HCT116 (cell line): ENCODE measurements at regions not wholly inside any gene's neighbourhood (a gene's known extent, or its start where the extent isn't known, plus 50 kb on each side); places are given as distances from the start of the nearest gene placed in this dataset.

Source experiments
- ATAC-seq: fragments of 200-7000 bp; cut with Tn5 transposase; 2 replicates; pipeline ENCODE4 v1.9.1; 2020; ENCODE audit warnings: mild to moderate bottlenecking, moderate library complexity
- BruUV-seq: library from RNA; stranded (reverse); fragments of 400-500 nt; replicated peaks from 2 replicates; lab custom pipeline; 2021; lab: Mats Ljungman, UMichigan
- CTCF ChIA-PET: fragments of 300-600 bp; sonication (Branson Sonifier 250); formaldehyde crosslinking; loops from one replicate; lab custom pipeline; 2021; ENCODE audit warnings: antibody characterized with exemption; lab: Charles Lee
- POLR2A ChIA-PET: fragments of 300-600, 350-600 bp; sonication (Branson Sonifier 250); formaldehyde crosslinking; loops from one replicate; lab custom pipeline; 2021; ENCODE audit warnings: antibody characterized with exemption; lab: Charles Lee
- RAD21 ChIA-PET, 2 experiments: fragments of 300-600 bp; sonication (Branson Sonifier 250); formaldehyde crosslinking; loops; one replicate each; lab custom pipeline; 2023; ENCODE audit warnings: low total read pairs in 2 of 2; ENCODE audit not compliant: uncharacterized antibody in 2 of 2, unreplicated experiment in 2 of 2, low non-redundant PET in 1 of 2; lab: Charles Lee
- DNase-seq: peaks from one replicate; pipeline ENCODE4 v3.0.0-alpha.2; 2010; ENCODE audit warnings: low read depth, low spot score
- H2AFZ ChIP-seq: fragments of 200-600 bp; shearing (Covaris generic), sonication (generic); 2 replicates; pipeline ENCODE4 v1.6.1; 2017; ENCODE audit warnings: low read depth, mixed run types, mixed read lengths, antibody characterized with exemption, low read length; ENCODE audit not compliant: poor library complexity, severe bottlenecking
- H3K27ac ChIP-seq: 2 replicates; pipeline ENCODE4 v1.5.1; 2012; ENCODE audit warnings: low read depth, low read length
- H3K27me3 ChIP-seq: fragments of 200-600 bp; sonication (generic); 2 replicates; pipeline ENCODE4 v1.6.1; 2016; ENCODE audit warnings: mixed run types, low read length, mixed read lengths; ENCODE audit not compliant: insufficient read depth
- H3K36me3 ChIP-seq, 2 experiments: fragments of 200-500 bp in 1 of 2; fragments of 200-600 bp in 1 of 2; sonication (Bioruptor generic) in 1 of 2; sonication (generic) in 1 of 2; 2 replicates each; pipeline versions ENCODE4 v1.5.1 to v1.6.1; 2014 to 2016; ENCODE audit warnings: low read length in 2 of 2, inconsistent platforms in 1 of 2, mixed read lengths in 1 of 2, mixed run types in 1 of 2; ENCODE audit not compliant: insufficient read depth in 2 of 2, control insufficient read depth in 1 of 2
- H3K4me1 ChIP-seq, 2 experiments: fragments of 200-600 bp in 1 of 2; sonication (generic) in 1 of 2; 2 replicates each; pipeline versions ENCODE4 v1.5.1 to v1.6.1; 2012 to 2017; ENCODE audit warnings: low read length in 2 of 2, inconsistent platforms in 1 of 2, mild to moderate bottlenecking in 1 of 2, mixed read lengths in 1 of 2, mixed run types in 1 of 2, moderate library complexity in 1 of 2; ENCODE audit not compliant: insufficient read depth in 2 of 2, control insufficient read depth in 1 of 2
- H3K4me2 ChIP-seq: fragments of 200-600 bp; sonication (generic); 2 replicates; pipeline ENCODE4 v1.6.1; 2017; ENCODE audit warnings: mixed run types, low read length, mixed read lengths
- H3K4me3 ChIP-seq, 2 experiments: fragments of 200-600 bp in 1 of 2; sonication (generic) in 1 of 2; replicated peaks in 1 of 2; 2 replicates each; pipeline ENCODE4 v1.5.1; 2011 to 2016; ENCODE audit warnings: low read length in 2 of 2, control low read depth in 1 of 2, low read depth in 1 of 2, mild to moderate bottlenecking in 1 of 2, mixed read lengths in 1 of 2, mixed run types in 1 of 2
- H3K79me2 ChIP-seq: fragments of 200-600 bp; sonication (generic); 2 replicates; pipeline ENCODE4 v1.6.1; 2017; ENCODE audit warnings: mild to moderate bottlenecking, mixed run types, low read length, moderate library complexity, mixed read lengths; ENCODE audit not compliant: insufficient read depth
- H3K9ac ChIP-seq: fragments of 200-600 bp; sonication (generic); 2 replicates; pipeline ENCODE4 v1.6.1; 2016; ENCODE audit warnings: low read length, mixed read lengths
- H3K9me2 ChIP-seq: fragments of 200-600 bp; sonication (generic), shearing (Covaris generic); 2 replicates; pipeline ENCODE4 v1.6.1; 2017; ENCODE audit warnings: mixed run types, mild to moderate bottlenecking, moderate library complexity; ENCODE audit not compliant: insufficient read depth
- H3K9me3 ChIP-seq, 2 experiments: fragments of 200-500 bp in 1 of 2; fragments of 200-600 bp in 1 of 2; sonication (Bioruptor generic) in 1 of 2; sonication (generic) in 1 of 2; 2 replicates each; pipeline ENCODE4 v1.6.1; 2014 to 2017; ENCODE audit warnings: low read length in 2 of 2, mixed read lengths in 2 of 2, inconsistent platforms in 1 of 2, low read depth in 1 of 2, mild to moderate bottlenecking in 1 of 2, mixed run types in 1 of 2, moderate library complexity in 1 of 2; ENCODE audit not compliant: control insufficient read depth in 1 of 2, insufficient read depth in 1 of 2
- H4K20me1 ChIP-seq: fragments of 200-600 bp; sonication (generic), shearing (Covaris generic); 2 replicates; pipeline ENCODE4 v1.6.1; 2017; ENCODE audit warnings: mixed run types, mild to moderate bottlenecking, moderate library complexity; ENCODE audit not compliant: insufficient read depth
- CBX3 ChIP-seq: IDR thresholded peaks from 2 replicates; pipeline ENCODE4 v1.6.1; 2012; ENCODE audit warnings: low read depth
- CEBPB ChIP-seq: IDR thresholded peaks from 2 replicates; pipeline ENCODE4 v1.6.1; 2012; ENCODE audit warnings: low read depth
- CTCF ChIP-seq, 3 experiments: fragments of 200-600 bp in 1 of 3; sonication (generic) in 1 of 3; IDR thresholded peaks in 2 of 3; conservative IDR thresholded peaks in 1 of 3; 2 replicates each; pipeline ENCODE4 v1.5.1; 2012 to 2017; ENCODE audit warnings: low read depth in 2 of 3, low read length in 2 of 3, antibody characterized with exemption in 1 of 3, borderline replicate concordance in 1 of 3, control low read depth in 1 of 3, mild to moderate bottlenecking in 1 of 3, mixed read lengths in 1 of 3, mixed run types in 1 of 3, moderate library complexity in 1 of 3; ENCODE audit not compliant: insufficient read depth in 1 of 3
- EGR1 ChIP-seq: IDR thresholded peaks from 2 replicates; pipeline ENCODE4 v1.6.1; 2012; ENCODE audit warnings: low read depth
- EZH2phosphoT487 ChIP-seq: fragments of 200-600 bp; IDR thresholded peaks from 2 replicates; pipeline ENCODE4 v1.6.1; 2018; ENCODE audit warnings: antibody characterized with exemption, borderline replicate concordance
- FOSL1 ChIP-seq: IDR thresholded peaks from 2 replicates; pipeline ENCODE4 v1.6.1; 2012; ENCODE audit warnings: low read depth
- MAX ChIP-seq: IDR thresholded peaks from 2 replicates; pipeline ENCODE4 v1.6.1; 2012
- POLR2A ChIP-seq: IDR thresholded peaks from 2 replicates; pipeline ENCODE4 v1.7.0; 2011; ENCODE audit warnings: borderline replicate concordance; ENCODE audit not compliant: insufficient read depth, insufficient read length; ENCODE audit errors: extremely low read depth
- POLR2AphosphoS5 ChIP-seq: IDR thresholded peaks from 2 replicates; pipeline ENCODE4 v1.6.1; 2011; ENCODE audit warnings: mild to moderate bottlenecking, low read depth, low read length, moderate library complexity
- RAD21 ChIP-seq: IDR thresholded peaks from 2 replicates; pipeline ENCODE4 v1.6.1; 2012; ENCODE audit warnings: low read depth, mild to moderate bottlenecking
- SP1 ChIP-seq: IDR thresholded peaks from 2 replicates; pipeline ENCODE4 v1.6.1; 2012; ENCODE audit warnings: low read depth
- TCF7L2 ChIP-seq: IDR thresholded peaks from 2 replicates; pipeline ENCODE4 v1.7.0; 2011; ENCODE audit warnings: borderline replicate concordance, inconsistent platforms; ENCODE audit not compliant: insufficient read depth, insufficient read length; ENCODE audit errors: extremely low read depth
- ZBTB33 ChIP-seq: IDR thresholded peaks from 2 replicates; pipeline ENCODE4 v1.6.1; 2011; ENCODE audit warnings: mild to moderate bottlenecking, low read length, moderate library complexity; ENCODE audit not compliant: insufficient replicate concordance; ENCODE audit errors: extremely low read depth
- ZFX ChIP-seq: fragments of 450-650 bp; IDR thresholded peaks from 2 replicates; pipeline ENCODE4 v1.6.1; 2017
- intact Hi-C: fragments of 100-400 bp; cut with micrococcal nuclease; formaldehyde crosslinking; loops from 2 replicates; pipeline ENCODE4 v1.10.0; 2022
- TF ChIP-seq, protein P1 (sequence below): IDR thresholded peaks from 2 replicates; pipeline ENCODE4 v1.6.1; 2012

DNA sequence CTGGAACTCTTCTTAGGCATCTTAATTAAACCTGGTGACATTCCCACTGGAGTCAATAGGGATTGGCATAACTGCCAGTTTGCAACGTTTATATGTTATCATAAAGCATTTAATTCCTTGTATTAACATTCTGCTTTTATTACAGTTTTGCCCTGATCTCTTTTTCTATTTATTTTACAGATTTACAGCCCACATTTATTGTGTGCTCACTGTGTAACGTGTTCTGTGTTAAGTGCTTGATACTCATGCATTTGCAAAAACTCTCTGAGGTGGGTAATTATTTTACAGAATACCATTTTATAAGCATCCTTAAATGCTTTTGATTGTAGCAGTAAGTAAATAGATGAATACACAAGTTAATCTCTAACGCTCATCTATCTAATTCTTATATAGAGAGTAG lies 341.5 kb upstream of the FAR2 start:
- no peak overlapping the region for H3K4me3 ChIP-seq
- no peak overlapping the region for H3K4me2 ChIP-seq
- H3K9me3 ChIP-seq: no peaks in the 10 kb centered on the region
- intact Hi-C loops: no loop called here
- H3K36me3 ChIP-seq: no peaks in the 10 kb centered on the region
- RAD21 ChIA-PET: no interaction called here
- H4K20me1 ChIP-seq: no peaks in the 10 kb centered on the region
- H3K9ac ChIP-seq: no peak overlapping the region
- TF ChIP-seq EGR1 (no peak), POLR2A (no peak), CEBPB (no peak), POLR2AphosphoS5 (no peak), ZBTB33 (no peak), ZFX (no peak), EZH2phosphoT487 (no peak), SP1 (no peak), CBX3 (no peak), FOSL1 (no peak)
- TF ChIP-seq, protein P1, sequence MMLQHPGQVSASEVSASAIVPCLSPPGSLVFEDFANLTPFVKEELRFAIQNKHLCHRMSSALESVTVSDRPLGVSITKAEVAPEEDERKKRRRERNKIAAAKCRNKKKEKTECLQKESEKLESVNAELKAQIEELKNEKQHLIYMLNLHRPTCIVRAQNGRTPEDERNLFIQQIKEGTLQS: no peak
- TF ChIP-seq, all 23 proteins: peak for 0
- Histone ChIP-seq H3K27ac (no peak overlapping the region), H3K27me3 (no peaks in the 10 kb centered on the region), H2AFZ (no peak overlapping the region), H3K9me2 (no peaks in the 10 kb centered on the region), H3K4me1 (no peaks in the 10 kb centered on the region), H3K79me2 (no peaks in the 10 kb centered on the region)
- POLR2A ChIA-PET: no interaction called here
- DNase-seq (no peak), ATAC-seq (no peak)
- CTCF ChIA-PET: no interaction called here
- no TSS peak for BruUV-seq

DNA sequence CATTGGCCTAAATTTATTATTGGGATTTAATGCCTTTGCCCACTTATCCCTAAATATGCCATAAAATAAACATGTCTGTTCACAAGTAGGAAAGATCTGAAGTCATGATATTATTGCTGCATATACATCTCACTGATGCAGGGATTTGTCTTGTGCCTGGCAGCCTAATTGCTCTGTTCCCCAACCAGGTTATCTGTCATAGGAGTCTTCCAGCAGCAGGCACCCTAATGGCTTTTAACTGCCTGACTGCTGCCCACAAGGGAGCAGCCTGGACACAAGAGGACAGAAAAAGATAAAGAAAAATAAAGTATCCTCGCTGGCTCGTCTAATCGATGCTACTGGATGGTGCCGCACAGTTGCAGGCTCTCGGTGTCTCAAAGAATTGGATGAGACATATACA lies 337.6 kb upstream of the FAR2 start:
- DNase-seq: no peak
- intact Hi-C loops: no loop called here
- no TSS peak for BruUV-seq
- H3K9ac ChIP-seq: no peak overlapping the region
- H3K9me3 ChIP-seq: no peaks in the 10 kb centered on the region
- H2AFZ ChIP-seq: no peak overlapping the region
- H3K27ac ChIP-seq: no peak overlapping the region
- ChIA-PET RAD21 (no interaction called here), CTCF (no interaction called here), POLR2A (no interaction called here)
- no peak overlapping the region for H3K4me2 ChIP-seq
- no peaks in the 10 kb centered on the region for H3K4me1 ChIP-seq
- no peak for ATAC-seq
- H3K9me2 ChIP-seq: no peaks in the 10 kb centered on the region
- no peaks in the 10 kb centered on the region for H4K20me1 ChIP-seq
- H3K36me3 ChIP-seq: no peaks in the 10 kb centered on the region
- no peaks in the 10 kb centered on the region for H3K27me3 ChIP-seq
- no peak overlapping the region for H3K4me3 ChIP-seq
- H3K79me2 ChIP-seq: no peaks in the 10 kb centered on the region
- no peak for TF ChIP-seq MAX
- TF ChIP-seq TCF7L2: no peak
- TF ChIP-seq RAD21: no peak
- TF ChIP-seq CTCF (IDR thresholded peaks at IDR 0.05 in 2 of 3, conservative IDR thresholded peaks at IDR 0.05 in 1 of 3; ENCODE audit: borderline replicate concordance in 1 of 3, insufficient read depth in 1 of 3, low read depth in 2 of 3, low read length in 2 of 3): no peak
- TF ChIP-seq EZH2phosphoT487: no peak
